Nucleus accumbens (tissue), 56 donors: ENCODE measurements at regions not wholly inside any gene's neighbourhood (a gene's known extent, or its start where the extent isn't known, plus 50 kb on each side); places are given as distances from the start of the nearest gene placed in this dataset.
"Not testable (repeated sequence)": the region's sequence is repeated elsewhere in the genome, so short reads cannot be mapped to it uniquely, and the experiment has no call there.

ENCODE experiments used
- DNase-seq, 56 donors: peaks; one replicate each; lab custom pipeline; 2025; lab: John Stamatoyannopoulos, UW

DNA sequence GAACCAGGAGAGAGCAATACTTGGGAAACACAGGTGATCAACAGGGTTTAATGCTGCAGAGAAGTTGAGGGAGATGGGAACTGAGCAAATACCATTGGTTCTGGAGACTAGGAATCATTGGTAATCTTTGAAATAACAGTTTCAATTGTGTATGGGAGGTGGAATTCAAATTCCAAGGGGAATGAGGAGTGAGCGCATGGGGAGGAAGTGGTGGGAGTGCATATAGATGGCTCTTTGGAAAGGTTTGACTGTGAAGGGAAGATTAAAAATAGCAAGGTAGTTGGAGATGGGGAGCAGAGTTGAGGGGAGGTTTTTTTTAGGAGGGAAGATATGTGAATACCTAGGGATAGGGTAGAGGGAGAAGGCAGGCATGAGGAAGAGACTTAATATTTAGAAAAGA, 51.1 kb upstream of the ROPN1 start:
- peak in 7 of 56 donors; percentile 5 to 50 (median 8) for DNase-seq

DNA sequence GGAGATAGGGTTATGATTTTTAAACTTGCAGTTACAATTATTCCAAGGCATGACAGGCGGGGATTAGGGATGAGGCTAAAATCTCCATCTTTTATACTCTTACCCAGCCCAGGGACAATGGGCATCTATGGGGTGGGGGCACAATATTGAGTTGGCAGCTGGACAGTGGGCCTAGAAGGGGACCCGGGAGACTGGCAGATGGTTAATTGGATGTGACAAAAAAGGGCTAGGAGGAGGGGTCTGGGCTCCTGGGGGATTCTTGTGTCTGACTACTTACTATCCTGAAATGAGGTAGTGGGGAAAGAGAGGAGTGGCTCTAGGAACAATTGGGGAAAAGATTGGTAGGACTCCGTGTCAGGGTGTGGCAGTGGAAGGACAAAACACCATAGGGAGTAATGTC, 53.0 kb upstream of the ROPN1 start:
- no peak for DNase-seq

DNA sequence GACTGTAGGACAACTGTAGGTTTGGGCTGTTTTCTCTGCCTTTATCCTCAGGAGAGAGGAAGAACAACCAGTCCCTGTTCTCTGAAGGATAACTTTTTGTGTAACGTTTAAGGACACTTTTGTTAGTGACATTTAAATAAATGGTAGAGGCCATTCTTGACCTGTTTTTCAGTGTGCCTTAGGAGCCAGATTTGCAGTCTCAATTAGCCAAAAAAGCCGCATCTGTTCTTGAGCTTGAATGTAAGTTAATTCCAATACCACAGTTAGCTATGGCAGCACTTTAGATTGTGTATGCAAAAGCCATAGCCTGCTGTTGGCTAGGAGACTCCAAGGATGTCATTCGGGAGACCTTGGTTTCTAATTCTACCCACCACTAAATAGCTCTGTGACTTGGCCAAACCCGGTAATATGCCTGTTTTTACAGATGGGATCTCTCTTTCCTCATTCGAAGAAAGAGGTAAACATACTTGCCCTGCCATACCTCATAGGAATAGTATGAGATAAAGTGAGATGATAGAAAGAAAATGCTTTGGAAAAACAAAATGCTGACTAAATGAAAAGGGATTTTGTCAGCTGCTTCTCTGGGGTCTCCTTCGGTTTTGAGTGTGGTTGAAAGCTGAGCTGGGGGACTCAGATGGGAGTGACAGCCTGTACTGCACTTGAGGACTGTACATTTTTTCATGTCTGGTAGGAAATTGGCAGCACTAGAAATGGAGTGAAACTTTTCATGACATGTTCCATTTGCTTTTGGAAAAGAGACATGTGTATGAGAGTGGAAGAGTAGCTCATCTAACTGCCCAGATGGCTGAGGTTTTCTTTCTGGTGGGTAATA, 57.3 kb upstream of the ROPN1 start:
- no peak for DNase-seq

DNA sequence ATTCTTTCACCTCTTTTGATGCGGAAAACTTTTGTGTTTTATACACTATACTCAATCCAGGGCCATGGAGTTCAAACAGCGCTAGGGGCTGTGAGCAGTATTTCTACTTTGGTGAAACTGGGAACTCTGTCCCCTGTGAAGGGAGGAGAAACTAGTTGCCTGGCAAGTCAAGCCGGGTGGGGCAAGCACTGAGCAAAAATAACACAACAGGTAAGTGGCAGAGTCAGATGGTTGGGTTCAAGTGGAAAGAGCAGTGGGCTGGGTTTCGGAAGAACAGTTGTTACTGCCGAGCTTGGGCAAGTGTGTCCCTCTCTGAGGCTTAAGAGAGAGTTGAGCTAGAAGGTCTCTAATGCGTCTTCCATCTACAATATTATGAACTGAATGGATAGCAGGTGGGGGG, 59.7 kb upstream of the ROPN1 start:
- DNase-seq = no peak

DNA sequence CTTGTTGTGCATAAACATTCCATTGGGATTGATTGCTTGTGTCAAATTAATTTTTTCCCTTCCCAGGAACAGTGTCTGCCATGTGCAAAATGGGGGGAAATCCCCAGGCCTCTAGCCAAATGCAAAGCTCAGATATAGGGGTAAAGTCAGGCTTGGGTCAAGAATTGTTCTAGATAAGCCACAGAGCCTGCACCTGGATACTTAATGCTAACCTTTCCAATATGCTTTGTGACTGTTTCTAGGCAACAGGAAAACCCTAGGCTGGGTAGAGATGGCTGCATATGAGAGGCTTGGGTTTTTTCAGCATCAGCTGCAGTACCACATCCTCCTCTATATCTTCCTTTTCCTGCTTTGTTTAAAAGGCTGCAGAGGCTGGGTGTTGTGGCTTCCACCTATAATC, 61.9 kb upstream of the ROPN1 start:
- no peak for DNase-seq

DNA sequence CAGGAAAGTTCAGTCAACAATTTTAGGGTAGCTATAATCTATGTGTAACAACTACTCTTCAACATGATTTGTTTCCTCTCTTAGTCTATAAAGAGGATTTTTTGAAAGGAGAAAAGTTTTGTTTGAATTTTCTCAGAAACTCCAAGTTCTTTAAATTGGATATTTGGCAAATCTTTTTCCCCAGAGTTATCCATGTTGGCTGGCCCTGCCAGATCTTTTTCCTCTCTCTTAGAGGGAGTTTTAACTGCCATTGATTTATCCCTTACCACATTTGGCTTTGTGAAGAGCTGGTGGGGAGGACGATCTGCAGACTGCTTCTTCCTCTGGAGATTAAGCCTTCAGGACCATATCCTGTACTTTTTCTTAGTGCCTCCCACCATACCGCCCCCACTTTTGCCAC, 64.9 kb upstream of the ROPN1 start:
- no peak for DNase-seq

DNA sequence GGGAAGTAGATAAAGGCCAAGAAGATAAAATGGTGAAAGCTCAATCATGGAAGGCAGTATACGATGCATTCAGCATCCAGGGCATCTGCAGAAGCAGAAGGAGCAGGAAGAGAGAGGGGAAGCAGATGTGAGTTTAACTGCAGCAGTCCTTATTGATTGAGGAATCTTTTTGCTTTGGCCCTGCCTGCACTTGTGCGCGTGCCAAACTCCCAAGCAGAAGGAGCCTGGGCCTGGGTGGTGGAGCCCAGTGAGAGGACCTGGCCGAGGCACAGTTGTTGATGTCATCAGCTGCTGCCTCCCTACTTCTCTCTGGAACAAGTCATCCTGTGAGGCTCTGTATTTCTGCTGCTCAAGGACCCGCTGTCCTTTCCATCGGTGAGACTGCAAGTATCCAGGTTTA, 65.5 kb upstream of the ROPN1 start:
- no peak for DNase-seq

DNA sequence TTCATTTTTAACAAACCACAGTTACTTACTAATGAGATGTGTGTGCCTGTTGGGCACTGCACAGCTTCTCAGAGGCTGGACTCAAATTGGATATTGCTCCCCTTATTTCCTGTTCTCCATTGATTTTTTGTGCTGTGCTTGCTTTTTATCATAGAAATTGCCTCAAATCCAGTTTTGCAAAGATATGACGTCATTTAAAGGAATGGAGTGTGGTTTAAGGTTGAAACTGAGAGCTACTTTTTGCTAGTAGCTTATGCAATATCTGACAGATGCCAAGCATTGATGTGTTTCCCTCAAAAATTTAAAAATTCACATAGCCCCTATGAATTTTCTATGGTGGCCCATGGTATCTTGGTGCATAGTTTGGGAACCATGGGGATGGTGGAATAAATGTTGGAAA, 67.7 kb upstream of the ROPN1 start:
- DNase-seq = no peak

DNA sequence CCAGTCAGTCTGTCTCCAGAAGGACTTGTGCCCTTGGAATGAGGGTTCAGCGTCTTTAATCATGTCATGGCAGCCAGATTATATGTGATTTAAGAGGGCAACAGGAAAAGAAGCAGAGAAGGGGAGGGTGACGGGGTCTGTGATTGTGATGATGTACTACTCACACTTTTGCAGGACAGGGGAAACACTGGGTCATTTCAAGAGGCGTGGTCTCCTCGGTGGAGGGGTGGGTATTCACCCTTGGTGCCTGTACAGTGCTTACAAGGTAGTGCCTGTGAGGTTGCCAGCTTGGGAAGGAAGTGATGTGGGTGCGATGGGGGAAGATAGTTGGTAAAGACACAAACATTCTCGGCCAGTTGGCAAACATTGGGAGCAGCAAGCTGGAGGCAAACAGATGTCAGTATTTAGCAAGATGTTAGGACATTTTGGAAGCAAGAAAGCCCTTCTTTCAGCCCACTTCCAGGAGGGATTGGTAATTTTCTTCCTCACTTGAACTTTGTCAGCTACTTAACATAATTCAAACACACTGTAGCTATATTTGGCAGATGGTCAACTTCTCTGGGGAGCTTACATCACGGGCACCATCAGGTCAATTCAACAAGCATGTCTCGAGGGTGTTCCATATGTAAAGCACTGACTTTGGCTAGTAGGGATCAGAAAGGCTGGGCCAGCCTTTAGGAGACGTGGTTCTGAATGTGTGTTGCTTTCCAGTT, 71.4 kb upstream of the ROPN1 start:
- no peak for DNase-seq

DNA sequence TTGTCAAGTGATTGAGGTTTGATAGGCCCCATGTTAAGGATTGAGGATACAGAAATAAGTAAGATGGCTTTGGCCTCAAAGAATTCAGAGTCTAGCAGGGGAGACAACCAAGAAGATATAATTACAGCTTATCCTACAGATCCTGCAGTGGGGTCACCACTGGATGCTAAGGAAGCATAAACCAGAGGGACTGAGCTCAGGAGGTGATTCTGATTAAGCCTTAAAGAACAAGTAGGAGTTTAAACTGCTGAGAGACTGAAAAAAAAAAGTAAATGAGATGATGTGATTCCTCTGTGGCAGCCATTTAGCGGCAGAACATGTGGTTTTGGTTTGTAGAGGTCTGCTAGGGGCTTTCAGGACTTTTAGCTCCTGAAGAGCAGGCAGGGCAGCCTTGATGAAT, 72.1 kb upstream of the ROPN1 start:
- DNase-seq = no peak

DNA sequence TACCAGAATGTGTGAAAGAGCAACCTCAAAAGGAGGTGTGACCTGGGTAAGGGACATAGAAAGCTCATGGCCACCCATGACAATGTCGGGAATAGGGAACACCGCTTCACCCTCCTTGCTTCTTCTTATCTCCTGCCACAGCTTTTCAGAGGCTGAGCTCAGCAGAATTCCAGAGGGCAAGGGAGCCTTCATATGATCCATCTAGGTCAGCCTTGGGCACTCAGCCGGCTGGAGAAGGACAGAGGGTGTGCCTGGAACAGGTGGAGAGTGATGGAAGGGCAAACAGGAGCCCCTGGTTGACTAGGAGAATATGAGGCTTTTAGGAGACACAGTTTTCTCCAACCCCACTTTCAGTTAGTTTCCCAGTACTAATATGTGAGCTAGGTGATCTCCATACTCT, 74.6 kb upstream of the ROPN1 start:
- not testable (repeated sequence) for DNase-seq

DNA sequence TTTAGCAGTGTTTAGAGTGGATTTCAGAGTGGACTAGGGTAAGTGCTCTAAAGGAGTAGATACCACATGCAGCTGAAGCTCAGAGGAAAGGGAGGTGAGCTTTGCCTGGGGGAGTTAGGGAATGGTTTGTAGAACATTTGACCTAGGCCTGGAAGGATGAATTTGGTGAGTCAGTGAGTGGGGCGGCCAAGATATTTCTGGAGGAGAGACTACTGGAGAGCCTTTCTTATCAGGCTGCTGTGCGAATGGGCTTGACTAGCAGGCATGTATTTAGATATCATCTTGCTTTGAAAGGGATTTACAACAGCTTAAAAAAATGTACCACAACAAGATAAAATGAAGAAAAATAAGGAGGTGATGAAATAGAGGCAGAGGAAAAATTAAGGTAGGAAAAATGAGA, 77.8 kb upstream of the ROPN1 start:
- DNase-seq = not testable (repeated sequence)

DNA sequence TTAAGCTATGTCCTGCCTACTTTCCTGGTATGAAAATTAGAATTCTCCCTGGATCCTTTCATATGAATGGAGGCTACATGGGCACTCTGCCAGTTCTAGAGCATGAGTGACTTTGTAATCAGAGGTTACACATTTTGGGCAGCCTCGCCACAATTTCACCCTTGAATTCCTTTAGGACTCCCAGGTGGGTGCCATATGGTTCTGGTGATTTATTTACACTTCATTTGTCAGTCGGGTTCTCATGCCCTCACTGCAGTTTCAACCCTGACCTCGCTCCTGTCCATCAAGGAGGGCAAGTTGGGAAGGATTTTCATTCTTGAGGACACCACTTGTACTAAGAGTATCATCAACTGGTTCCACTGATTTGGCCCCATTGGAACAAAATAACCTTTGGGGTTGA, 83.2 kb upstream of the ROPN1 start:
- DNase-seq = not testable (repeated sequence)

DNA sequence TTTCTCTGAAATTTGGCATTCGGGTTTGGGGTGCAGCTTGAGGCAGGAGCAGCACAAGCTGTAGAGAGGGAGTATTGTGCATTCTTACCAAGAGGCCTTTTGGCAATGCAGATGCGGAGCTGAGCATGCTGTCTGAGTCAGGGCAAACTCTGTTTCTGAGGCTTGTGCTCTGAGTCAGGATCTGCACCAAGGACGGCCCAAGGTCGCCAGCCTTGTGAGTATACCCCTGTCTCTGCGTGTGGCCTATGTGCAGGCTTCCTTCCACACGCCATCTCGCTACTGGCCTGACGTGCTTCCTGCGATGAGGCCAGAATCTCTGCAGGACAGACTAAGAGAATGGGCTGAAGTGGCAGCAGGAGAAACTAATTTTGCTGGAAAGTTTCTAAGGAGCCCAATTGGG, 83.8 kb upstream of the ROPN1 start:
- DNase-seq = no peak

DNA sequence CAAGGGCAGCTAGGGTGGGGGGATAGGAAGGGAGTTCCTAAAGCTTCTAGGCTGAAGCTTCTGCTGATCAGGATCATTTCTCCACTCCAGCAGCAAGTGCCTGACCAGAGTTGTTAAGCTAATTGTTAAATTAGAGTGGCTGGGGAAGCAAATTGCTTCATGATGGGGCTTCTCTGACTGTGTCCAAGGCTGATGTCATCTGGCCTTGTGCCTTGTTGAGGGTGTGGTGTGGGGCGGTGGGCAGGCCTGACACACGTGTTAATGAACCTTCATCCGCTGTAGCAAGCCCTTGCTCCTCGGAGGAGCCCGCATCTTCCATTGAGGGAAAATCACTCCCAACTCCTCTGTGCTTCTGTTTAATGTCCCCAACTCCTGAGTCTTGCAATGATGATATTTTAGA, 84.3 kb upstream of the ROPN1 start:
- DNase-seq = no peak

DNA sequence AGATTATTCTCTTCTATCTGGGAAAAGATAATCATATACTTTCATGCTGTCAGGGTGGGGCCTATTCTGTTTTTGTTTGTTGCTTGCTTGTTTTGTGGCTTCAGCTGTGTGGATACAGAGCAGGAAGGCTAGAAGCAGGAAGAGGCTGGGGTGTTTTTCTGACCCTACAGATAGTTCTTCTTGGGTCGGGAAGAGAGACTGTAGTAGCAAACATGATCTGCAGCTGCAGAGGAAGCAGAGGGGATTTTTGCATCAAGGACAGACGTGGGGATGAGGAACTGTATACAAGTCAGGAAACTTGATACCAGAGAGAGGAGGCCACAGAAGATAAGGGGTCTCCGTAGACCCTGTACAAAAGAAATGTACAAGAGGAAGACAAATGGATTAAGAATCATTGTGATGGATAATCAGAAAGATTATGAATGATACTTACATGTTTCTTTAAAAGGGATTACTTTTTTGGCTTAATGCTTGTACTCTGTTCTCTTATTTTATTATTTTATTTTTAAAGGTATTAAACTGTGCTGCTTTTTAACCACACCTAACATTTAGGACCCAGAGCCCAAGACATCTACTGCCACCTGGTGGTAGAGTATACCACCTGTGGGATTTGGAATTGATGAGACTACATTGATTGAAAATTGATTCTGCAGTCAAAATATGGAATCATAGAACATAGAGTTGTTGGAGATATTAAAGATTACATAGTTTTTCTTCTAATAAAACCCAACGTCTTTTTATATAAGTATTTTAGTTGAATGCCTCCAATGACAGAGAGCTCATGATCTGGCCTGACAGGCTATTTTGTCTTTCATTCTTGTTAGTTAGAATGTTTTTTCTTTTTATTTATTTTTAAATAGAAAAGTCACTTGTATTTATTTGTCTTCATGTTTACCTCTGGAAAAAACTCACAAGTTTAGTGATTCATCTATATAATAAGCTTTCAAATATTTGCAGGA, 87.3 kb upstream of the ROPN1 start:
- DNase-seq = peak in 4 of 56 donors; percentile 2 to 38 (median 4)

DNA sequence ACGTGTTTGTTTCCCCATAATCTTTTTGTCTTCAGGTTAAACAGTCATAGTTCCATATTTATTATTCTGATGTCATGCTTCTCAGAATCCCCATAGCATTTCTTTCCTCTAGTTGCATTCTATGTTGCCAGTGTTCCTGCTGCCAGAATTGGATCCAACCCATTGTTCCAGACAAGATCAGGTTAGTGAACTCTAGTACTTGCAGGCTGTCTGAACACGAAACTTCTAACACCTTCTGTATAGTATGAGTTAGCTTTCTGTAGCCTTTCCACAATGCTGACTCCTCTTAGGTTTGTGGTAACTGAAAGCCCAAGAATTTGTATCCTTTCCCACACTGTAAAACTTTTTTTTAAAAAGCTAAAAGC, 88.0 kb upstream of the ROPN1 start:
- DNase-seq = no peak

DNA sequence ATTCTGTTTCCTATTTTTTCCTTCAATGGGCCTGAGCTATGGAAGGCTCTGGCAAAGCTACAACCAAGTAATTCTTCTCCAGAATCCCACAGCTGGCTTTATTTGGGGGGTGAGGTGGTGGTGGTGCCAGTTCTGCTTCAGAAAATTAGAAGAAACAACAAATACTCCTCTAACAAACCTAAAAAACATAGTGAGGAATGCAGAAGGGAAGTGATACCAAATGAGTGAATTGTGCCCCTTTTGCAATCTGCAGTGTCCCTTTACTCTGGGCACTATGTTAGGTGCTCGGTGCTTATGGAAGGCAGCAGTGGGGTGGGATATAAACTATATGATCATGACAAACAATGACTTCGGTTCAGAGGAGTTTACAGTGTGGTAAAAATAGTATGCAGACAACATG, 90.4 kb upstream of the ROPN1 start:
- no peak for DNase-seq

DNA sequence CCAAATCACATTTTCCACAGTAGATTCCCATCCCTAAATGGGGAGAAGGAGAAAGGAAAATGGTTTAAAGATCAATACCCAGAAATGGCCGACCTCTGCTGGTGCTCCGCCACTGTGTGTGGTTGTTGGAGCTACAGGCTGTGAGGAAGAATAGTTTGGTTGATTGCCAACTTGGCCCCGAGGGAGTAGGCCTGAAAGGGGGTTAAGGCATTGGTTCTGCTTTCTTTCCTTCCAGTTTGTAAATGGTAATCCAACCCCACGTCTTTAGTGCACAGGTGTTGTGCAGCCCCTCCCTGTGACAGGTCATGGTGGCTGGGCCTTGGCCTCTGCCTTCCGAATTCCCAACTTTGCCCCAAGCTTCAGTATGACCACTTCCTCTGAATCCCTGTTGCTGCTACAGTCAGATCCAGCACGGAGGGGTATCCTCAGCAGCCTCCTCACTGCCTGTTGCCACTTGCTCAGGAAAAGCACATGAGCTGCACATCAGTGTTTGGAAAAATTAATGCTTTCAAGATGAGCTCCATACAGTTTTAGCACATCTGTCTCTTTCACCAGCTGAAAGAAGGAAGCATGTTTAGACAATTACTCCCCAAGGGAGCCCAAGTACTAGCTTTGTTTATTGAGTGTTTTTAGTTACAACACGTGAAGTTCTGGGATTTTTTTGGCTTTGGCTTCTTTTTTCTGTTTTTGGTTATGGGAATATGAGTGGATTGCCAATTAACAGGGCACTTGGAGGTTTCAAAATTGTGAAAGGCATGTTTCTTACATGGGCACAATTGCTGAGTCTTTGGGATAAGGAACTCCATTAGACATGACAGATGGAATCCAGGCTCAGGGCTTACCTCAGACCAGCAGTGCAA, 92.3 kb upstream of the ROPN1 start:
- DNase-seq = no peak

DNA sequence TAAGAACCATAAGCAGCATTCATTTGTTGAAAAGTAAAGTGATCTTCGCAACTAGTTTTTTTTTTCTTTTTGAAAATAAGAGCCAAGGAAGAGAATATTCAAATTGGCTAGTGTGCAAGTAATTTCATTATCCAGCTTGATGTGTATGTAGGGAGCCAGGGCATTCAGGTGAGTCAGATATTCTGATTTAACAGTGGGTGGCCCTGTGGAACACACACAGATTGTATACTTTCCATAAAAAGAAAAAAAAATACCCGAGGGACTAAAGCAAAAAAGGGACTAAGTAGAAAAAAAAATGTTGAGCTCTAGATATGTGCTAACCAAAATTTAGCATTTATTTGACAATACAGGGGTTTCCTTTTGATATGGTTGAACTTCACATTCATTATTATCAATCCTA, 96.9 kb upstream of the ROPN1 start:
- no peak for DNase-seq
